ENCODE measurements at regions not wholly inside any gene's neighbourhood (a gene's known extent, or its start where the extent isn't known, plus 50 kb on each side); places are given as distances from the start of the nearest gene placed in this dataset.

GRCh38 chr5:62727861-62728260 is 149.2 kb downstream of the LRRC70 start:
- TF ChIP-seq, protein P1, sequence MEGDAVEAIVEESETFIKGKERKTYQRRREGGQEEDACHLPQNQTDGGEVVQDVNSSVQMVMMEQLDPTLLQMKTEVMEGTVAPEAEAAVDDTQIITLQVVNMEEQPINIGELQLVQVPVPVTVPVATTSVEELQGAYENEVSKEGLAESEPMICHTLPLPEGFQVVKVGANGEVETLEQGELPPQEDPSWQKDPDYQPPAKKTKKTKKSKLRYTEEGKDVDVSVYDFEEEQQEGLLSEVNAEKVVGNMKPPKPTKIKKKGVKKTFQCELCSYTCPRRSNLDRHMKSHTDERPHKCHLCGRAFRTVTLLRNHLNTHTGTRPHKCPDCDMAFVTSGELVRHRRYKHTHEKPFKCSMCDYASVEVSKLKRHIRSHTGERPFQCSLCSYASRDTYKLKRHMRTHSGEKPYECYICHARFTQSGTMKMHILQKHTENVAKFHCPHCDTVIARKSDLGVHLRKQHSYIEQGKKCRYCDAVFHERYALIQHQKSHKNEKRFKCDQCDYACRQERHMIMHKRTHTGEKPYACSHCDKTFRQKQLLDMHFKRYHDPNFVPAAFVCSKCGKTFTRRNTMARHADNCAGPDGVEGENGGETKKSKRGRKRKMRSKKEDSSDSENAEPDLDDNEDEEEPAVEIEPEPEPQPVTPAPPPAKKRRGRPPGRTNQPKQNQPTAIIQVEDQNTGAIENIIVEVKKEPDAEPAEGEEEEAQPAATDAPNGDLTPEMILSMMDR (conservative IDR thresholded peaks at IDR 0.05; ENCODE audit: low read depth, low read length) = no peak
- TF ChIP-seq SMC3 (IDR thresholded peaks at IDR 0.05; ENCODE audit: low read depth, low read length) = no peak
- no peak for TF ChIP-seq RAD21 (IDR thresholded peaks at IDR 0.05; ENCODE audit: low read length)
- no peak for TF ChIP-seq POLR2A (IDR thresholded peaks at IDR 0.05; ENCODE audit: low read depth, low read length)
- no peak for TF ChIP-seq BHLHE40 (IDR thresholded peaks at IDR 0.05; ENCODE audit: low read depth, low read length)

All from IMR-90 (cell line).